Fibroblast of lung (primary cell): ENCODE measurements at regions not wholly inside any gene's neighbourhood (a gene's known extent, or its start where the extent isn't known, plus 50 kb on each side); places are given as distances from the start of the nearest gene placed in this dataset.

Source experiments
- EZH2 ChIP-seq: IDR thresholded peaks from 2 replicates; pipeline ENCODE4 v1.5.1; 2012; ENCODE audit warnings: low read length, control low read depth, mild to moderate bottlenecking; ENCODE audit errors: missing control alignments
- TF ChIP-seq, protein P1 (sequence below), 2 donors: IDR thresholded peaks in 1 of 2; conservative IDR thresholded peaks in 1 of 2; 1 replicate in 1 of 2; 2 replicates in 1 of 2; pipeline ENCODE4 v1.5.1; 2011 to 2012; ENCODE audit warnings: low read length in 2 of 2, control low read depth in 1 of 2, inconsistent platforms in 1 of 2, low read depth in 1 of 2, mild to moderate bottlenecking in 1 of 2

DNA sequence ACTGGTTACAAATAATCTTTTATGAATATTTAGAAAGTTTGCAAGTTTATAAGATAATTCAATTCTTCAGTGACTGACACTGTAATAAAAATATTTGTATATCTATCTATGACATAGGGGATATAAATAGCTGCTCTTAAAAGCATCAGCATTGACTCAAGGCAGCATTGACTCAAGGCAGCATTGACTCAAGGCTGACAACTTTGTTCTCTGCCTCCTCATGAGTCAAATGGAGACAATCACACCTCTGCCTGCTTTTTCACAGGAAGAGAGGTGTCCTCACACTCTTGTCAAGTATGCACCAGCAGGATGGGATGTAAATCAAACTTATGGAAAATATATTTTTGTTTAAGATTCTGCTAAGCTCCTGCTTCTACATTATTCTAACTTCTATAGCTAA lies 1173.1 kb downstream of the NSUN3 start:
- TF ChIP-seq, protein P1, sequence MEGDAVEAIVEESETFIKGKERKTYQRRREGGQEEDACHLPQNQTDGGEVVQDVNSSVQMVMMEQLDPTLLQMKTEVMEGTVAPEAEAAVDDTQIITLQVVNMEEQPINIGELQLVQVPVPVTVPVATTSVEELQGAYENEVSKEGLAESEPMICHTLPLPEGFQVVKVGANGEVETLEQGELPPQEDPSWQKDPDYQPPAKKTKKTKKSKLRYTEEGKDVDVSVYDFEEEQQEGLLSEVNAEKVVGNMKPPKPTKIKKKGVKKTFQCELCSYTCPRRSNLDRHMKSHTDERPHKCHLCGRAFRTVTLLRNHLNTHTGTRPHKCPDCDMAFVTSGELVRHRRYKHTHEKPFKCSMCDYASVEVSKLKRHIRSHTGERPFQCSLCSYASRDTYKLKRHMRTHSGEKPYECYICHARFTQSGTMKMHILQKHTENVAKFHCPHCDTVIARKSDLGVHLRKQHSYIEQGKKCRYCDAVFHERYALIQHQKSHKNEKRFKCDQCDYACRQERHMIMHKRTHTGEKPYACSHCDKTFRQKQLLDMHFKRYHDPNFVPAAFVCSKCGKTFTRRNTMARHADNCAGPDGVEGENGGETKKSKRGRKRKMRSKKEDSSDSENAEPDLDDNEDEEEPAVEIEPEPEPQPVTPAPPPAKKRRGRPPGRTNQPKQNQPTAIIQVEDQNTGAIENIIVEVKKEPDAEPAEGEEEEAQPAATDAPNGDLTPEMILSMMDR (conservative IDR thresholded peaks at IDR 0.05 in 1 of 2, IDR thresholded peaks at IDR 0.05 in 1 of 2; ENCODE audit: low read depth in 1 of 2, low read length in 2 of 2) = no peak
- TF ChIP-seq EZH2 = no peak
